H1 (cell line): ENCODE measurements at regions not wholly inside any gene's neighbourhood (a gene's known extent, or its start where the extent isn't known, plus 50 kb on each side); places are given as distances from the start of the nearest gene placed in this dataset.

Source experiments
- CTCF ChIA-PET: fragments of 300-600 bp; sonication (Branson Sonifier 250); formaldehyde crosslinking; loops from one replicate; lab custom pipeline; 2021; ENCODE audit not compliant: partially characterized antibody; lab: Charles Lee
- POLR2A ChIA-PET: fragments of 300-600 bp; sonication (Branson Sonifier 250); formaldehyde crosslinking; loops from one replicate; lab custom pipeline; 2021; ENCODE audit warnings: inconsistent platforms; ENCODE audit not compliant: partially characterized antibody; lab: Charles Lee
- DNase-seq, 2 experiments: peaks; one replicate each; pipeline versions ENCODE4 v3.0.0 to v3.0.0-alpha.2; 2010 to 2022; ENCODE audit warnings: low spot score in 2 of 2, low read depth in 1 of 2, mixed read lengths in 1 of 2
- FAIRE-seq: peaks from 2 replicates; lab custom pipeline; 2011; peaks lifted over from hg19 to GRCh38; lab: Jason Lieb, UNC
- H2AFZ ChIP-seq: 2 replicates; pipeline ENCODE4 v1.8.1; 2012; ENCODE audit warnings: low read length, inconsistent platforms
- H2AK5ac ChIP-seq: 2 replicates; pipeline ENCODE4 v1.6.1; 2013; ENCODE audit warnings: low read depth, low read length
- H2BK120ac ChIP-seq: replicated peaks from 2 replicates; pipeline ENCODE3; 2013; ENCODE audit warnings: low read depth, low read length, inconsistent platforms
- H2BK12ac ChIP-seq: 2 replicates; pipeline ENCODE4 v1.6.1; 2013; ENCODE audit warnings: low read depth, low read length
- H2BK15ac ChIP-seq: 2 replicates; pipeline ENCODE4 v1.6.1; 2013; ENCODE audit warnings: low read length
- H2BK20ac ChIP-seq: 2 replicates; pipeline ENCODE4 v1.6.1; 2013; ENCODE audit warnings: low read length
- H2BK5ac ChIP-seq: 2 replicates; pipeline ENCODE4 v1.6.1; 2013; ENCODE audit warnings: low read depth, low read length
- H3K14ac ChIP-seq: 2 replicates; pipeline ENCODE4 v1.6.1; 2013; ENCODE audit warnings: inconsistent platforms; ENCODE audit not compliant: insufficient read length
- H3K18ac ChIP-seq: 2 replicates; pipeline ENCODE4 v1.6.1; 2013; ENCODE audit warnings: low read length; ENCODE audit errors: extremely low read depth
- H3K23ac ChIP-seq: 2 replicates; pipeline ENCODE4 v1.6.1; 2013; ENCODE audit warnings: inconsistent platforms; ENCODE audit not compliant: insufficient read length
- H3K23me2 ChIP-seq: 2 replicates; pipeline ENCODE4 v1.6.1; 2013; ENCODE audit warnings: low read depth, low read length
- H3K27ac ChIP-seq: 2 replicates; pipeline ENCODE4 v1.6.1; 2011; ENCODE audit warnings: low read depth, low read length, inconsistent platforms
- H3K27me3 ChIP-seq, 4 experiments: replicated peaks in 1 of 4; 1 replicate in 1 of 4; 2 replicates in 3 of 4; pipeline versions ENCODE4 v1.6.1 to v1.8.1; 2011 to 2013; ENCODE audit warnings: low read length in 3 of 4, mild to moderate bottlenecking in 3 of 4, inconsistent platforms in 2 of 4, mixed read lengths in 2 of 4, moderate library complexity in 1 of 4; ENCODE audit not compliant: control insufficient read depth in 3 of 4, insufficient read depth in 3 of 4; ENCODE audit errors: extremely low read depth in 1 of 4
- H3K36me3 ChIP-seq, 4 experiments: 2 replicates each; pipeline versions ENCODE4 v1.6.1 to v1.8.1; 2011 to 2013; ENCODE audit warnings: mild to moderate bottlenecking in 4 of 4, low read length in 3 of 4, moderate library complexity in 2 of 4, control low read depth in 1 of 4, inconsistent platforms in 1 of 4; ENCODE audit not compliant: insufficient read depth in 4 of 4, control insufficient read depth in 2 of 4
- H3K4ac ChIP-seq: replicated peaks from 2 replicates; pipeline ENCODE3; 2013; ENCODE audit warnings: low read length, low read depth, mixed read lengths, inconsistent platforms; ENCODE audit not compliant: insufficient read length
- H3K4me1 ChIP-seq, 4 experiments: replicated peaks in 1 of 4; 1 replicate in 1 of 4; 2 replicates in 3 of 4; pipeline versions ENCODE4 v1.6.1 to v1.8.1; 2011 to 2013; ENCODE audit warnings: low read length in 3 of 4, inconsistent platforms in 2 of 4, mixed read lengths in 1 of 4; ENCODE audit not compliant: insufficient read depth in 4 of 4, control insufficient read depth in 3 of 4
- H3K4me2 ChIP-seq, 2 experiments: 2 replicates each; pipeline versions ENCODE4 v1.6.1 to v1.8.1; 2011 to 2013; ENCODE audit warnings: low read depth in 2 of 2, low read length in 2 of 2, control low read depth in 1 of 2, inconsistent platforms in 1 of 2, mild to moderate bottlenecking in 1 of 2; ENCODE audit not compliant: insufficient read depth in 1 of 2
- H3K4me3 ChIP-seq, 4 experiments: fragments of 200-600, 300-600 bp in 1 of 4; sonication (generic), shearing (Covaris generic), sonication (Bioruptor Twin) in 1 of 4; 2 replicates each; pipeline versions ENCODE4 v1.5.1 to v1.8.1; 2011 to 2016; ENCODE audit warnings: low read length in 4 of 4, low read depth in 3 of 4, control low read depth in 2 of 4, inconsistent platforms in 2 of 4, mild to moderate bottlenecking in 2 of 4, mixed read lengths in 1 of 4, moderate library complexity in 1 of 4; ENCODE audit not compliant: insufficient read depth in 2 of 4; ENCODE audit errors: extremely low read depth in 1 of 4
- H3K56ac ChIP-seq: replicated peaks from 2 replicates; pipeline ENCODE3; 2013; ENCODE audit warnings: low read depth, mild to moderate bottlenecking, mixed read lengths, low read length, inconsistent platforms; ENCODE audit not compliant: insufficient read length
- H3K79me1 ChIP-seq: 2 replicates; pipeline ENCODE4 v1.6.1; 2013; ENCODE audit warnings: low read depth, low read length, control low read depth
- H3K79me2 ChIP-seq, 2 experiments: 2 replicates each; pipeline versions ENCODE4 v1.6.1 to v1.8.1; 2012 to 2013; ENCODE audit warnings: low read length in 2 of 2, mild to moderate bottlenecking in 2 of 2, inconsistent platforms in 1 of 2; ENCODE audit not compliant: insufficient read depth in 2 of 2, control insufficient read depth in 1 of 2
- H3K9ac ChIP-seq, 4 experiments: replicated peaks in 1 of 4; 1 replicate in 1 of 4; 2 replicates in 3 of 4; pipeline versions ENCODE4 v1.6.1 to v1.8.1; 2011 to 2013; ENCODE audit warnings: low read depth in 3 of 4, low read length in 3 of 4, control low read depth in 2 of 4, mild to moderate bottlenecking in 2 of 4, moderate library complexity in 2 of 4, inconsistent platforms in 1 of 4; ENCODE audit errors: extremely low read depth in 1 of 4
- H3K9me3 ChIP-seq, 2 experiments: 2 replicates each; pipeline versions ENCODE4 v1.6.1 to v1.8.1; 2012 to 2013; ENCODE audit warnings: mild to moderate bottlenecking in 2 of 2, moderate library complexity in 2 of 2, control low read depth in 1 of 2, inconsistent platforms in 1 of 2, low read depth in 1 of 2, low read length in 1 of 2, mixed read lengths in 1 of 2; ENCODE audit not compliant: insufficient read depth in 2 of 2
- H4K20me1 ChIP-seq, 2 experiments: replicated peaks in 1 of 2; 2 replicates each; pipeline versions ENCODE3 to v1.8.1; 2011 to 2013; ENCODE audit warnings: inconsistent platforms in 2 of 2, low read length in 2 of 2, mild to moderate bottlenecking in 1 of 2; ENCODE audit not compliant: insufficient read depth in 2 of 2, control insufficient read depth in 1 of 2
- H4K5ac ChIP-seq: 2 replicates; pipeline ENCODE4 v1.6.1; 2013; ENCODE audit warnings: low read length, low read depth, mixed read lengths, inconsistent platforms; ENCODE audit not compliant: insufficient read length
- H4K8ac ChIP-seq: 2 replicates; pipeline ENCODE4 v1.8.0; 2013; ENCODE audit warnings: mild to moderate bottlenecking, moderate library complexity, low read length, inconsistent platforms; ENCODE audit not compliant: insufficient read depth; ENCODE audit errors: extremely low read depth
- H4K91ac ChIP-seq: replicated peaks from 2 replicates; pipeline ENCODE3; 2013; ENCODE audit warnings: low read length, mixed read lengths, inconsistent platforms; ENCODE audit not compliant: insufficient read length
- ASH2L ChIP-seq: fragments of 200-600, 300-600 bp; sonication (generic); IDR thresholded peaks from one replicate; pipeline ENCODE4 v1.7.1; 2017; ENCODE audit warnings: low read length
- MAX ChIP-seq: IDR thresholded peaks from 2 replicates; pipeline ENCODE4 v1.6.1; 2012; ENCODE audit warnings: inconsistent platforms
- SP2 ChIP-seq: IDR thresholded peaks from 2 replicates; pipeline ENCODE4 v1.6.1; 2012; ENCODE audit warnings: mild to moderate bottlenecking, low read length, inconsistent platforms
- SP4 ChIP-seq: IDR thresholded peaks from 2 replicates; pipeline ENCODE4 v1.6.1; 2012; ENCODE audit warnings: low read length, inconsistent platforms
- SRF ChIP-seq: IDR thresholded peaks from 2 replicates; pipeline ENCODE4 v1.6.1; 2011; ENCODE audit warnings: mild to moderate bottlenecking, low read depth, low read length, moderate library complexity
- TEAD4 ChIP-seq: IDR thresholded peaks from 2 replicates; pipeline ENCODE4 v1.6.1; 2012; ENCODE audit warnings: low read depth, low read length, inconsistent platforms, mixed read lengths
- WGBS, 2 experiments: shearing (Covaris generic) in 1 of 2; methylation state at CpG; one replicate each; pipeline versions ENCODE4 v1.1.6 to v1.1.7; 2013 to 2015; ENCODE audit warnings: low lambda C conversion rate in 2 of 2, mixed read lengths in 2 of 2, inconsistent platforms in 1 of 2, low coverage in 1 of 2, missing lambda C conversion rate in 1 of 2; ENCODE audit not compliant: insufficient replicate concordance in 2 of 2, insufficient coverage in 1 of 2, insufficient read length in 1 of 2; ENCODE audit errors: extremely low coverage in 1 of 2, missing lambda C conversion rate in 1 of 2; 5-methylcytosine and 5-hydroxymethylcytosine counted together

GRCh38 chr22:49290711-49291110 is 537.0 kb downstream of the BRD1 start:
- Histone ChIP-seq H3K36me3 (no peaks in the 10 kb centered on the region), H2BK12ac (no peak overlapping the region), H3K4me2 (no peak overlapping the region), H3K4me3 (no peak overlapping the region), H3K9me3 (no peaks in the 10 kb centered on the region; a peak in 1 of 4 replicates), H3K79me2 (no peaks in the 10 kb centered on the region), H3K27ac (no peak overlapping the region), H4K91ac (peak overlapping the region; percentile 7), H3K56ac (no peak overlapping the region), H2BK15ac (0 out of 2 replicates have a peak overlapping the region, but pooled peaks have one; percentile 31), H3K14ac (no peak overlapping the region), H2BK5ac (peak overlapping the region; percentile 13; the same call in 1 of the 2 replicates), H3K4me1 (peaks cover 0 to 4% (median 1%) of the 10 kb centered on the region in 4 experiments; a peak in 3 of 7 replicates), H2AFZ (0 out of 2 replicates have a peak overlapping the region, but pooled peaks have one; percentile 82), H3K79me1 (no peaks in the 10 kb centered on the region), H3K23ac (no peak overlapping the region), H2AK5ac (no peak overlapping the region), H3K27me3 (0 out of 7 replicates have a peak, but pooled peaks cover 0 to 2% (median 0%) of the 10 kb centered on the region in 4 experiments), H2BK20ac (no peak overlapping the region), H3K4ac (no peak overlapping the region), H3K23me2 (no peaks in the 10 kb centered on the region), H3K18ac (no peak overlapping the region), H4K5ac (no peak overlapping the region), H2BK120ac (no peak overlapping the region), H3K9ac (no peak overlapping the region), H4K8ac (no peak overlapping the region), H4K20me1 (no peaks in the 10 kb centered on the region)
- no peak for FAIRE-seq
- POLR2A ChIA-PET: no interaction called here
- DNase-seq: peak in 1 of 2 experiments; percentile 44
- 63% methylated on average over 6 of the region's 6 CpGs; no CpG with 5 or more reads in 1 of the 2 experiments for WGBS, 2 experiments
- CTCF ChIA-PET: interaction anchor here (1.1 to 1.3 kb wide), 2 partner anchors 14 to 18 kb away, joined by 3 to 4 read pairs; no protein-coding TSS in a partner anchor
- no peak for TF ChIP-seq TEAD4
- no peak for TF ChIP-seq SP2
- no peak for TF ChIP-seq SP4
- TF ChIP-seq ASH2L: no peak
- no peak for TF ChIP-seq SRF
- no peak for TF ChIP-seq MAX
